ENCODE measurements at regions not wholly inside any gene's neighbourhood (a gene's known extent, or its start where the extent isn't known, plus 50 kb on each side); places are given as distances from the start of the nearest gene placed in this dataset.
"Not testable (repeated sequence)": the region's sequence is repeated elsewhere in the genome, so short reads cannot be mapped to it uniquely, and the experiment has no call there.

DNA sequence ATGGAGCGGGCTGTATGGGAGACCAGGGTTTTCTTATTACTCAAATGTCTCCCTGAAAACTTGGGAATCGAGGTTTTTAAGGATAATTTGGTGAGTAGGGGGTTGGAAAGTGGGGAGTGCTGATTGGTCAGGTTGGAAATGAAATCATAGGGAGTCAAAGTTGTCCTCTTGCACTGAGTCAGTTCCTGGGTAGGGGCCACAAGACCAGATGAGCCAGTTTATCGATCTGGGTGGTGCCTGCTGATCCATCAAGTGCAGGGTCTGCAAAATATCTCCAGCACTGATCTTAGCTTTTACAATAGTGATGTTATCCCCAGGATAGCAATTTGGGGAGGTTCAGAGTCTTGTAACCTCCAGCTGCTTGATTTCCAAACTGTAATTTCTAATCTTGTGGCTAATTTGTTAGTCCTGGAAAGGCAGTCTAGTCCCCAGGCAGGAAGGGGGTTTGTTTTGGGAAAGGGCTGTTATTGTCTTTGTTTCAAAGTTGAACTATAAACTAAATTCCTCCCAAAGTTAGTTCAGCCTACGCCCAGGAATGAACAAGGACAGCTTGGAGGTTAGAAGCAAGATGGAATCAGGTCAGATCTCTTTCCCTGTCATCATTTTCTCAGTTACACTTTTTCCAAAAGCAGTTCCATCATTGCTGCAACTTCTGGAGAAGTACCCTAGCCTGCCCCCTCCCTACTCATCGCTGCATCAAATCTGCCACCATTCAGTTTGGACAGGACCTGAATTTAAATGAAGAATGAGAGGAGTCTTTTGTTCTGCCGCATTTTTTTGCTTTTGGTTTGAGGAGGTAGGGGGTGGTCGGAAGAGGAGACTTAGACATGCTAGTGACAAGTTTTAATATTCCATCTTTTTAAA lies 236.4 kb upstream of the GALNT17 start:
- not testable (repeated sequence) for TF ChIP-seq EZH2 (IDR thresholded peaks at IDR 0.05); POLR2AphosphoS5 (IDR thresholded peaks at IDR 0.05; ENCODE audit: borderline replicate concordance, low read depth, low read length); FOXP2 (optimal IDR thresholded peaks at IDR 0.05; ENCODE audit: control extremely low read depth, extremely low read length, insufficient read depth)

Data from SK-N-MC (cell line).